Adrenal gland (tissue), 9 donors: ENCODE measurements at regions not wholly inside any gene's neighbourhood (a gene's known extent, or its start where the extent isn't known, plus 50 kb on each side); places are given as distances from the start of the nearest gene placed in this dataset.

Experiments used
- DNase-seq, 7 donors: peaks; one replicate each; pipeline ENCODE4 v3.0.0-alpha.2; 2019 to 2020
- H3K27ac ChIP-seq, 5 donors: fragments of 200-600 bp; sonication (generic) in 4 of 5; 1 replicate in 3 of 5; 2 replicates in 2 of 5; pipeline versions ENCODE4 v1.5.1 to v1.8.0; 2016 to 2020; ENCODE audit warnings: mild to moderate bottlenecking in 1 of 5
- H3K27me3 ChIP-seq: fragments of 200-600 bp; 2 replicates; pipeline ENCODE4 v1.8.0; 2021
- H3K36me3 ChIP-seq, 2 donors: fragments of 200-600 bp; replicated peaks in 1 of 2; 1 replicate in 1 of 2; 2 replicates in 1 of 2; pipeline versions ENCODE4 v1.5.1 to v1.8.0; 2018 to 2022
- H3K4me1 ChIP-seq, 2 donors: fragments of 200-600 bp; replicated peaks in 1 of 2; 1 replicate in 1 of 2; 2 replicates in 1 of 2; pipeline versions ENCODE4 v1.5.1 to v1.8.0; 2018 to 2021
- H3K4me3 ChIP-seq, 4 donors: fragments of 200-600 bp; sonication (generic) in 3 of 4; one replicate each; pipeline ENCODE4 v1.5.1; 2016 to 2018
- H3K9me3 ChIP-seq, 3 donors: fragments of 200-600 bp; sonication (generic) in 1 of 3; replicated peaks in 1 of 3; 1 replicate in 2 of 3; 2 replicates in 1 of 3; pipeline versions ENCODE4 v1.5.1 to v1.8.0; 2016 to 2021
- POLR2A ChIP-seq, 2 donors: fragments of 450-650 bp; IDR thresholded peaks; one replicate each; pipeline ENCODE4 v1.6.1; 2017; ENCODE audit warnings: antibody characterized with exemption in 2 of 2, mild to moderate bottlenecking in 2 of 2, moderate library complexity in 1 of 2
- WGBS, 4 donors: extraction: QIAGEN DNeasy Blood & Tissue Kit in 2 of 4; methylation state at CpG; one replicate each; pipeline versions ENCODE4 v1.1.5 to v1.1.7; 2013 to 2017; 5-methylcytosine and 5-hydroxymethylcytosine counted together
- intact Hi-C, 2 donors: fragments of 100-400 bp; cut with DNase I; formaldehyde crosslinking; loops; one replicate each; pipeline versions ENCODE4 v1.14.1 to v1.15.0; 2022 to 2023
- TF ChIP-seq, protein P1 (sequence below), 6 experiments: fragments of 450-650 bp in 4 of 6; fragments of 200-600 bp in 2 of 6; sonication (generic) in 1 of 6; IDR thresholded peaks; 1 replicate in 5 of 6; 2 replicates in 1 of 6; pipeline versions ENCODE4 v1.5.1 to v1.8.0; 2016 to 2021; ENCODE audit warnings: antibody characterized with exemption in 6 of 6, mild to moderate bottlenecking in 2 of 6, moderate library complexity in 1 of 6
- donor health status: healthy with polysubstance abuse.
- donor health status: Bipolar disorder and iron deficiency.
- donor health status: DM: yes; HTN: yes; CAD: no.
- donor health status: DM: no; HTN: no; CAD: no.
- donor health status: DM: no; HTN: no; CAD: no.

DNA sequence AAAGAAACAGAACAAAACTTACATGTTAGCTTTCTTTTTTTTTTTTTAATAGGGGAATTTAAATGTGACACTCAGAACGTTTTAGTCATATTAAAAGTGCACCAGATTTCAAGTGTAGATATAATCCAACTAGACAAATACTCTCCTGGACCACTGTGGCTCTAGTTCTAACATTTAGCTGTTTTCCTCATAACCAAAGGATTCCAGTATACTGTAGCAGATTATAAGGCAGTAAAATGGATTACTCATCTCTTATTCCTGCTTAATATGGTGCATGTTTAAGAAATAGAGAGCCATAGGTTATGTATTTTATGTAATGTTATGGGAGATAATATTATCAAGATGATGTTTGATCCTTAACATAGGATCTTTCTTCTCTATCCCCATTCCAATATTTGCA is 1339.5 kb upstream of the AGA start:
- intact Hi-C loops, result no loop called here

DNA sequence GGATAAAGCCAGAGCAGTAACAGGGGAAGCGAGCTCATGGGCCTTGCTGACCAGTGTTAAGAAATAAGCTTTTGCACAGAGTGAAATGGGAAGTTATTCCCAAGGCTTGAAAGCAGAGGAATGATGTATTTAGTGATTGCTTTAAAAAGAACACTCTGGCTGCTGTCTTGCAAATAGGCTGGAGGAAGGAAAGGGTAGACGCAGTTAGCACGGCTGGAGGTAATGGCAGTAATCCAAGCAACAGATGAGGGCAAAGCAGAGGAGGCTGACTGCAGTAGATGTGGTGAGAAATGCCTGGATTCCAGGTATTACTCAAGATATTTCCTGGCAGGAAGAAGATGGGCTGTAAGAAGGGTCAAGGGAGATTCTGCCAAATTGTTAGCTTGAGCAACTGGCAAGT is 1342.3 kb upstream of the AGA start:
- Histone ChIP-seq H3K4me1 (no peaks in the 10 kb centered on the region), H3K36me3 (no peaks in the 10 kb centered on the region), H3K4me3 (no peak overlapping the region), H3K27ac (no peak overlapping the region), H3K27me3 (no peaks in the 10 kb centered on the region), H3K9me3 (no peaks in the 10 kb centered on the region)
- TF ChIP-seq POLR2A (IDR thresholded peaks at IDR 0.05), result no peak
- TF ChIP-seq, protein P1, sequence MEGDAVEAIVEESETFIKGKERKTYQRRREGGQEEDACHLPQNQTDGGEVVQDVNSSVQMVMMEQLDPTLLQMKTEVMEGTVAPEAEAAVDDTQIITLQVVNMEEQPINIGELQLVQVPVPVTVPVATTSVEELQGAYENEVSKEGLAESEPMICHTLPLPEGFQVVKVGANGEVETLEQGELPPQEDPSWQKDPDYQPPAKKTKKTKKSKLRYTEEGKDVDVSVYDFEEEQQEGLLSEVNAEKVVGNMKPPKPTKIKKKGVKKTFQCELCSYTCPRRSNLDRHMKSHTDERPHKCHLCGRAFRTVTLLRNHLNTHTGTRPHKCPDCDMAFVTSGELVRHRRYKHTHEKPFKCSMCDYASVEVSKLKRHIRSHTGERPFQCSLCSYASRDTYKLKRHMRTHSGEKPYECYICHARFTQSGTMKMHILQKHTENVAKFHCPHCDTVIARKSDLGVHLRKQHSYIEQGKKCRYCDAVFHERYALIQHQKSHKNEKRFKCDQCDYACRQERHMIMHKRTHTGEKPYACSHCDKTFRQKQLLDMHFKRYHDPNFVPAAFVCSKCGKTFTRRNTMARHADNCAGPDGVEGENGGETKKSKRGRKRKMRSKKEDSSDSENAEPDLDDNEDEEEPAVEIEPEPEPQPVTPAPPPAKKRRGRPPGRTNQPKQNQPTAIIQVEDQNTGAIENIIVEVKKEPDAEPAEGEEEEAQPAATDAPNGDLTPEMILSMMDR (IDR thresholded peaks at IDR 0.05), result no peak
- 68 to 79% (median 72%) methylated on average over 3 of the region's 3 CpGs for WGBS, 4 donors
- DNase-seq, result no peak
- intact Hi-C loops, result no loop called here

More for the DNA sequence above, 1339.5 kb upstream of the AGA start:
- no peaks in the 10 kb centered on the region for H3K9me3 ChIP-seq
- DNase-seq, result no peak
- TF ChIP-seq POLR2A (IDR thresholded peaks at IDR 0.05), result no peak
- TF ChIP-seq, protein P1 (IDR thresholded peaks at IDR 0.05), result no peak
- H3K27ac ChIP-seq, result no peak overlapping the region
- WGBS, 4 donors, result 7 to 13% (median 10%) methylated on average over 1 of the region's 1 CpG
- no peaks in the 10 kb centered on the region for H3K27me3 ChIP-seq
- no peak overlapping the region for H3K4me3 ChIP-seq
- no peaks in the 10 kb centered on the region for H3K4me1 ChIP-seq
- no peaks in the 10 kb centered on the region for H3K36me3 ChIP-seq

DNA sequence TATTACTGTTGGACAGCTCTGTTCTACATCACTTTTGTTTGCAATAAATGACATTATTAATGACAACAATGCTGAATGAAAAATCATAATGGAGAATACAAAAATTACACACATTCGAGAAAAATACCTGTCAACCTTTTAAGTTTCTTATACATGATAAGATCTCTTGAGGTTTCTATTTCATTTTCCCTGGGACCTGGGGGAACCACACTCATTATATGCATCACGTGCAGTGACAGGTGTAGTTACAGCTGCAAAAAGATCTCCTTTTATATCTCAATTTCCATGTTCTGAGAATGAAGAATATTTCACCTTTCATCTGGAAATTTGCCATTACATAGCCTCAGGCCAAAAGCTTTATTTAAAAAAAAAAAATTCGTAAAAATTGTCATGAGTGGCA is 1347.0 kb upstream of the AGA start:
- H3K27ac ChIP-seq, result no peak overlapping the region
- no peak overlapping the region for H3K4me3 ChIP-seq
- H3K27me3 ChIP-seq, result no peaks in the 10 kb centered on the region
- TF ChIP-seq, protein P1 (IDR thresholded peaks at IDR 0.05), result no peak
- no peak for TF ChIP-seq POLR2A (IDR thresholded peaks at IDR 0.05)
- no peaks in the 10 kb centered on the region for H3K9me3 ChIP-seq
- no peak for DNase-seq
- no peaks in the 10 kb centered on the region for H3K4me1 ChIP-seq
- intact Hi-C loops, result no loop called here
- H3K36me3 ChIP-seq, result no peaks in the 10 kb centered on the region
- WGBS, 4 donors, result 61 to 74% (median 65%) methylated on average over 3 of the region's 3 CpGs

DNA sequence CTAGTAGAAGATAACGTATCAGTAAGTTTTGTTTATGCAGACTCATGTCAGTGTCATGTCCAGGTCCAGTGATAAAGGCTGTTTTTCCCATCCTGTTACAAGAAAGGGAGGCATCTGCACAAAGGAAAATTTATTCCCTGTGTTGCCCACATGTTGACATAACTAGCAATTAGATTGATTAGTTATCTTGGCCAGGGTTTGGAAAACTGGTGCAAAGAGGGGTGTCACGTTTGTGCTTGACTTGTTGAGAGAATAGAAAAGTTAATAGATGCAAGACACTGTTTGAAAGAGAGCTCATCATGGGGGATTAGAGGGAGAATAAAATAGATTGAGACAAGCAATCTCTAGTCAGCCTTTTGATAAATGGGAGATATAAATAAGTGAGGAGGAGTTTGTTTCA is 1357.0 kb upstream of the AGA start:
- no peaks in the 10 kb centered on the region for H3K9me3 ChIP-seq
- 30 to 41% (median 33%) methylated on average over 2 of the region's 2 CpGs for WGBS, 4 donors
- intact Hi-C loops, result no loop called here

More for the DNA sequence above, 1357.0 kb upstream of the AGA start:
- TF ChIP-seq, protein P1 (IDR thresholded peaks at IDR 0.05), result no peak
- DNase-seq, result no peak
- Histone ChIP-seq H3K4me3 (no peak overlapping the region), H3K27me3 (no peaks in the 10 kb centered on the region), H3K36me3 (no peaks in the 10 kb centered on the region), H3K27ac (no peak overlapping the region), H3K4me1 (no peaks in the 10 kb centered on the region)
